ENCODE measurements at regions not wholly inside any gene's neighbourhood (a gene's known extent, or its start where the extent isn't known, plus 50 kb on each side); places are given as distances from the start of the nearest gene placed in this dataset.

GRCh38 chr12:19997656-19998400, 370.5 kb upstream of the PDE3A start:
- no peak overlapping the region for H3K9ac ChIP-seq (ENCODE audit: low read length)
- no peak overlapping the region for H3K4me3 ChIP-seq (ENCODE audit: control extremely low read depth in 1 of 5, extremely low read depth in 1 of 5, insufficient read depth in 1 of 5, low read depth in 2 of 5, low read length in 4 of 5)
- DNase-seq (no peak), ATAC-seq (ENCODE audit: low read depth) (no peak)
- H3K27ac ChIP-seq (ENCODE audit: low read length in 2 of 2), result no peak overlapping the region
- TF ChIP-seq EZH2 (IDR thresholded peaks at IDR 0.05; ENCODE audit: borderline replicate concordance, insufficient read depth, low read depth, low read length, poor library complexity, severe bottlenecking) (no peak), CTCF (IDR thresholded peaks at IDR 0.05) (no peak)
- Mint-ChIP-seq H3K9me3 (ENCODE audit: insufficient read depth) (peaks cover 2% of the 10 kb centered on the region), H3K27ac (no peak overlapping the region), H3K4me3 (no peak overlapping the region), H3K4me1 (no peaks in the 10 kb centered on the region), H3K27me3 (no peaks in the 10 kb centered on the region)
- H3K27me3 ChIP-seq (replicated peaks in 1 of 4; ENCODE audit: control extremely low read depth in 1 of 4, control insufficient read depth in 3 of 4, insufficient read depth in 4 of 4, low read length in 3 of 4), result no peaks in the 10 kb centered on the region
- H3K36me3 ChIP-seq (replicated peaks in 1 of 2; ENCODE audit: control extremely low read depth in 1 of 2, control insufficient read depth in 1 of 2, extremely low read depth in 1 of 2, insufficient read depth in 2 of 2, low read length in 1 of 2), result no peaks in the 10 kb centered on the region
- no CpG with 5 or more reads among the region's 3 CpGs for WGBS (ENCODE audit: insufficient coverage)
- CTCF ChIA-PET, result no interaction called here
- no peaks in the 10 kb centered on the region for H3K79me2 ChIP-seq (ENCODE audit: control insufficient read depth, insufficient read depth, low read length)
- H3K9me3 ChIP-seq (ENCODE audit: control extremely low read depth in 1 of 3, control insufficient read depth in 2 of 3, insufficient read depth in 1 of 3, low read length in 2 of 3), result no peaks in the 10 kb centered on the region
- intact Hi-C loops (cut with micrococcal nuclease), result no loop called here
- H2AFZ ChIP-seq (ENCODE audit: insufficient read depth, low read depth, low read length, poor library complexity, severe bottlenecking), result no peak overlapping the region
- H4K20me1 ChIP-seq (ENCODE audit: control insufficient read depth, insufficient read depth, low read length, poor library complexity, severe bottlenecking), result no peaks in the 10 kb centered on the region
- POLR2A ChIA-PET, result no interaction called here
- no peaks in the 10 kb centered on the region for H3K4me1 ChIP-seq (ENCODE audit: control insufficient read depth in 2 of 2, insufficient read depth in 2 of 2, low read length in 2 of 2)
- H3K4me2 ChIP-seq (replicated peaks; ENCODE audit: low read depth, low read length, poor library complexity, severe bottlenecking), result no peak overlapping the region

- no peaks in the 10 kb centered on the region for H3K4me1 ChIP-seq (ENCODE audit: control insufficient read depth in 2 of 2, insufficient read depth in 2 of 2, low read length in 2 of 2)
- H3K4me3 Mint-ChIP-seq, result no peak overlapping the region
- peaks cover 0 to under 1% (median 0%) of the 10 kb centered on the region in 3 donors for H3K9me3 ChIP-seq (ENCODE audit: control extremely low read depth in 1 of 3, control insufficient read depth in 2 of 3, insufficient read depth in 1 of 3, low read length in 2 of 3)
- H3K36me3 ChIP-seq (replicated peaks in 1 of 2; ENCODE audit: control extremely low read depth in 1 of 2, control insufficient read depth in 1 of 2, extremely low read depth in 1 of 2, insufficient read depth in 2 of 2, low read length in 1 of 2), result no peaks in the 10 kb centered on the region
- peaks cover 2% of the 10 kb centered on the region for H3K9me3 Mint-ChIP-seq (ENCODE audit: insufficient read depth)
- TF ChIP-seq EZH2 (IDR thresholded peaks at IDR 0.05; ENCODE audit: borderline replicate concordance, insufficient read depth, low read depth, low read length, poor library complexity, severe bottlenecking), result no peak
- TF ChIP-seq CTCF (IDR thresholded peaks at IDR 0.05), result no peak
- no peaks in the 10 kb centered on the region for H3K27me3 Mint-ChIP-seq
- H3K79me2 ChIP-seq (ENCODE audit: control insufficient read depth, insufficient read depth, low read length), result no peaks in the 10 kb centered on the region
- ChIA-PET POLR2A (no interaction called here), CTCF (no interaction called here)
- H3K27me3 ChIP-seq (replicated peaks in 1 of 4; ENCODE audit: control extremely low read depth in 1 of 4, control insufficient read depth in 3 of 4, insufficient read depth in 4 of 4, low read length in 3 of 4), result no peaks in the 10 kb centered on the region
- no peak overlapping the region for H3K27ac ChIP-seq (ENCODE audit: low read length in 2 of 2)
- H2AFZ ChIP-seq (ENCODE audit: insufficient read depth, low read depth, low read length, poor library complexity, severe bottlenecking), result no peak overlapping the region
- intact Hi-C loops (cut with micrococcal nuclease), result no loop called here
- no CpG with 5 or more reads among the region's 1 CpG for WGBS (ENCODE audit: insufficient coverage)
- H4K20me1 ChIP-seq (ENCODE audit: control insufficient read depth, insufficient read depth, low read length, poor library complexity, severe bottlenecking), result no peaks in the 10 kb centered on the region
- no peak overlapping the region for H3K4me2 ChIP-seq (replicated peaks; ENCODE audit: low read depth, low read length, poor library complexity, severe bottlenecking)
- no peak for DNase-seq
- H3K27ac Mint-ChIP-seq, result no peak overlapping the region
- no peaks in the 10 kb centered on the region for H3K4me1 Mint-ChIP-seq
- no peak for ATAC-seq (ENCODE audit: low read depth)
- no peak overlapping the region for H3K9ac ChIP-seq (ENCODE audit: low read length)
- H3K4me3 ChIP-seq (ENCODE audit: control extremely low read depth in 1 of 5, extremely low read depth in 1 of 5, insufficient read depth in 1 of 5, low read depth in 2 of 5, low read length in 4 of 5), result no peak overlapping the region
Observed at GRCh38 chr12:19998411-19998810, 369.9 kb upstream of the PDE3A start.

All from B cell (primary cell).